Heart left ventricle (tissue), 16 donors: ENCODE measurements at regions not wholly inside any gene's neighbourhood (a gene's known extent, or its start where the extent isn't known, plus 50 kb on each side); places are given as distances from the start of the nearest gene placed in this dataset.

Experiments
- ATAC-seq, 4 donors: fragments of 200-7000 bp; cut with Tn5 transposase; one replicate each; pipeline ENCODE4 v1.9.1; 2020 to 2022; ENCODE audit warnings: moderate library complexity in 4 of 4, mild to moderate bottlenecking in 3 of 4, moderate number of reproducible peaks in 1 of 4
- DNase-seq, 5 donors: peaks; one replicate each; pipeline ENCODE4 v3.0.0-alpha.2; 2020
- H3K27ac ChIP-seq, 12 donors: fragments of 200-600 bp; sonication (generic) in 4 of 12; one replicate each; pipeline versions ENCODE4 v1.5.0 to v1.8.0; 2016 to 2022; ENCODE audit warnings: mild to moderate bottlenecking in 2 of 12
- H3K27me3 ChIP-seq, 9 donors: fragments of 200-600 bp; sonication (generic) in 2 of 9; one replicate each; pipeline versions ENCODE4 v1.5.1 to v1.8.0; 2016 to 2022; ENCODE audit warnings: mild to moderate bottlenecking in 3 of 9
- H3K36me3 ChIP-seq, 9 donors: fragments of 200-600 bp; sonication (generic) in 2 of 9; one replicate each; pipeline versions ENCODE4 v1.5.0 to v1.8.0; 2018 to 2022; ENCODE audit warnings: mild to moderate bottlenecking in 2 of 9
- H3K4me1 ChIP-seq, 12 donors: fragments of 200-600 bp; sonication (generic) in 4 of 12; one replicate each; pipeline versions ENCODE4 v1.5.0 to v1.8.0; 2016 to 2022; ENCODE audit warnings: mild to moderate bottlenecking in 3 of 12
- H3K4me3 ChIP-seq, 12 donors: fragments of 200-600 bp; sonication (generic) in 4 of 12; one replicate each; pipeline versions ENCODE4 v1.5.0 to v1.8.0; 2017 to 2022; ENCODE audit warnings: mild to moderate bottlenecking in 9 of 12, moderate library complexity in 4 of 12
- H3K9me3 ChIP-seq, 12 donors: fragments of 200-600 bp; sonication (generic) in 4 of 12; one replicate each; pipeline versions ENCODE4 v1.5.0 to v1.8.0; 2016 to 2022; ENCODE audit warnings: mild to moderate bottlenecking in 1 of 12
- POLR2A ChIP-seq, 2 donors: fragments of 450-650 bp; IDR thresholded peaks; one replicate each; pipeline ENCODE4 v1.6.1; 2017; ENCODE audit warnings: antibody characterized with exemption in 2 of 2, mild to moderate bottlenecking in 2 of 2, moderate library complexity in 2 of 2
- WGBS, 4 donors: extraction: QIAGEN DNeasy Blood & Tissue Kit in 2 of 4; methylation state at CpG; one replicate each; pipeline versions ENCODE4 v1.1.5 to v1.1.7; 2013 to 2018; 5-methylcytosine and 5-hydroxymethylcytosine counted together
- intact Hi-C, 10 donors: fragments of 100-400 bp; cut with DNase I; formaldehyde crosslinking; loops; one replicate each; pipeline versions ENCODE4 v1.11.1 to v1.14.2; 2022
- TF ChIP-seq, protein P1 (sequence below), 12 donors: fragments of 200-600 bp; sonication (generic) in 4 of 12; IDR thresholded peaks; one replicate each; pipeline versions ENCODE4 v1.5.0 to v1.8.0; 2018 to 2022; ENCODE audit warnings: antibody characterized with exemption in 12 of 12, mild to moderate bottlenecking in 5 of 12
- donor health status: ischemic (EF 13 %, LVEDD 7.1; RV severe dilation, severe dysfunction).
- donor health status: healthy with polysubstance abuse.
- donor health status: DM: no; HTN: yes; CAD: no.
- donor health status: DM: no; HTN: no; CAD: no.
- donor health status: ischemic (EF 25% LVEDD 6.9; RV normal size, moderate dysfunction).
- donor health status: ischemic (EF 25% LVEDD 5.7; RV mildly dilated, moderate dysfunction).
- donor health status: healthy.
- donor health status: DM: yes; HTN: yes; CAD: no.
- donor health status: ischemic (EF 35%, LVEDD 5.7; RV mildly dilated, moderate dysfunction).
- donor health status: nonischemic (EF 11% LVEDD 7.7; RV severe dilation, severe dysfunction).
- donor health status: DM: yes; HTN: yes; CAD: no.
- donor health status: PGD.
- donor health status: ischemic (EF 29% LVEDD 5.4; RV normal size, mild dysfunction).
- donor health status: nonischemic (EF 23%, LVEDD 6.1; RV moderate dilation, normal function).

DNA sequence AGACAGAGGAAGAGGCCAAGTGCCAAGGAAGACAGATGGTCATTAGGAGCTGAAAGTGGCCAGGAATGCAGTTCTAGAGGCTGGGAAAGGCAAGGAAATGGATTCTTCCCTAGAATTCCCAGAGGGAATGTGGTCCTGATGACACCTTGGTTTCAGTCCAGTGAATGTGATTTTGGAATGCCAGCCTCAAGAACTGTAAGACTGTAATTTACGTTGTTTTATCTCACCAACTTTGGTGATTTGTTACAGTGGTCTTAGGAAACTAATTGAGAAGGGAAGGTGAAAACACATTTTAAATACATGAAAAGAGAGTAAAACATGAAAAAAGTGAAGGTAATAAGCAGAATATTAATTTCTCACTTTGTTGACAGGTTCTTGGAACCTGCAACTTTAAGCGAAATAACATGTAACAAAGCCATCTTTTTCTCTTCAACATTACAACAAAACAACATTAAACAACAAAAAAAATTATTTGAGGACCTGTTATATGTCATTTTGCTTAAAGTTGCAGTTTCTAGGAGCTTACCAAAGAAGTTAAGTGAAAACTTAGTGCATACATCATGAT is 370.2 kb downstream of the METTL4 start:
- no peaks in the 10 kb centered on the region for H3K27me3 ChIP-seq
- no peak for ATAC-seq
- 67 to 75% (median 71%) methylated on average over 2 of the region's 2 CpGs for WGBS, 4 donors
- H3K27ac ChIP-seq, result no peak overlapping the region
- H3K4me1 ChIP-seq, result peaks cover 0 to 6% (median 0%) of the 10 kb centered on the region in 12 donors
- no peaks in the 10 kb centered on the region for H3K36me3 ChIP-seq
- intact Hi-C loops, result no loop called here
- TF ChIP-seq, protein P1, sequence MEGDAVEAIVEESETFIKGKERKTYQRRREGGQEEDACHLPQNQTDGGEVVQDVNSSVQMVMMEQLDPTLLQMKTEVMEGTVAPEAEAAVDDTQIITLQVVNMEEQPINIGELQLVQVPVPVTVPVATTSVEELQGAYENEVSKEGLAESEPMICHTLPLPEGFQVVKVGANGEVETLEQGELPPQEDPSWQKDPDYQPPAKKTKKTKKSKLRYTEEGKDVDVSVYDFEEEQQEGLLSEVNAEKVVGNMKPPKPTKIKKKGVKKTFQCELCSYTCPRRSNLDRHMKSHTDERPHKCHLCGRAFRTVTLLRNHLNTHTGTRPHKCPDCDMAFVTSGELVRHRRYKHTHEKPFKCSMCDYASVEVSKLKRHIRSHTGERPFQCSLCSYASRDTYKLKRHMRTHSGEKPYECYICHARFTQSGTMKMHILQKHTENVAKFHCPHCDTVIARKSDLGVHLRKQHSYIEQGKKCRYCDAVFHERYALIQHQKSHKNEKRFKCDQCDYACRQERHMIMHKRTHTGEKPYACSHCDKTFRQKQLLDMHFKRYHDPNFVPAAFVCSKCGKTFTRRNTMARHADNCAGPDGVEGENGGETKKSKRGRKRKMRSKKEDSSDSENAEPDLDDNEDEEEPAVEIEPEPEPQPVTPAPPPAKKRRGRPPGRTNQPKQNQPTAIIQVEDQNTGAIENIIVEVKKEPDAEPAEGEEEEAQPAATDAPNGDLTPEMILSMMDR (IDR thresholded peaks at IDR 0.05), result no peak
- TF ChIP-seq POLR2A (IDR thresholded peaks at IDR 0.05), result no peak
- DNase-seq, result no peak
- no peak overlapping the region for H3K4me3 ChIP-seq
- H3K9me3 ChIP-seq, result no peaks in the 10 kb centered on the region

DNA sequence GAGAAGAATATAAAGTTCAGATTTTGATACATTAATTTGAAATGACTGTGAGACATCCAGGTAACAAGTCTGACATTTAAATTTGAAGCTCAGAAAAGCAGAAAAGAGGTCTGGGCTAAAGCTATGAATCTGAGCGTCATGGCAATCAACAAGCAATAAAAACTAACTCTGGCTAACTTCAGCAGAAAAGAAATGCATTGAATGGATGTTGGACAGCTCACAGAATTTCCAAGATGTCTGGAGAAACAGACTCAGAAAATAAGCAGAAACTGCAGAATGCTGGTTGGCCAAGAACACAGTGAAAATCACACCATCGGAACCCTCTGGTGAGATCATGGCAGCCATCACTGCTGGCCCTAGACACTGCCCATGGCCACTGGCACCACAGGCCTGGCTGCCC is 366.6 kb downstream of the METTL4 start:
- intact Hi-C loops, result no loop called here

DNA sequence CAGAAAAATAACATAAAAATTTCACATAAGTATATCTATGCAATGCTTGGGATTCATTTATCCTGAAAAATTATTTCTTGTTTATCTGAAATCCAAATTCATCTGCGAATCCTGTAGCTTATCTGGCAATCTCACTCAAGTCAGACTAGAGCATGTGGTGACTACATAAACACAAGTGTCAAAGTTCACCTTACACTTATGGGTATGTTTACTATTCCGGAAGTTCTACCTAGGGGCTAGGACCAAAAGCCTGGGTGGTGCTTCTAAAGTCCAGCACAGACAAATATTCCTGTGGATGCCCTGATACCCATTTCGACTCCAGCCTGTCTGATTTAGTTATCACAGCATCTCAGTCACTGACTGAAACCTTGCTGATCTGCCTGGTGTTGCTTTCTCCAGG is 364.0 kb downstream of the METTL4 start:
- H3K4me1 ChIP-seq, result no peaks in the 10 kb centered on the region
- no peak for ATAC-seq
- no peak for DNase-seq
- 84 to 93% (median 88%) methylated on average over 3 of the region's 3 CpGs for WGBS, 4 donors
- no peaks in the 10 kb centered on the region for H3K9me3 ChIP-seq
- no peaks in the 10 kb centered on the region for H3K36me3 ChIP-seq
- H3K27ac ChIP-seq, result no peak overlapping the region
- no peak for TF ChIP-seq POLR2A (IDR thresholded peaks at IDR 0.05)
- TF ChIP-seq, protein P1 (IDR thresholded peaks at IDR 0.05), result no peak
- H3K27me3 ChIP-seq, result no peaks in the 10 kb centered on the region
- no peak overlapping the region for H3K4me3 ChIP-seq
- intact Hi-C loops, result no loop called here

More for the DNA sequence above, 366.6 kb downstream of the METTL4 start:
- Histone ChIP-seq H3K27me3 (no peaks in the 10 kb centered on the region), H3K9me3 (no peaks in the 10 kb centered on the region), H3K36me3 (no peaks in the 10 kb centered on the region), H3K27ac (no peak overlapping the region), H3K4me3 (no peak overlapping the region), H3K4me1 (no peaks in the 10 kb centered on the region)
- 70 to 91% (median 74%) methylated on average over 2 of the region's 2 CpGs for WGBS, 4 donors
- ATAC-seq (no peak), DNase-seq (no peak)
- TF ChIP-seq, protein P1 (IDR thresholded peaks at IDR 0.05), result no peak
- TF ChIP-seq POLR2A (IDR thresholded peaks at IDR 0.05), result no peak

DNA sequence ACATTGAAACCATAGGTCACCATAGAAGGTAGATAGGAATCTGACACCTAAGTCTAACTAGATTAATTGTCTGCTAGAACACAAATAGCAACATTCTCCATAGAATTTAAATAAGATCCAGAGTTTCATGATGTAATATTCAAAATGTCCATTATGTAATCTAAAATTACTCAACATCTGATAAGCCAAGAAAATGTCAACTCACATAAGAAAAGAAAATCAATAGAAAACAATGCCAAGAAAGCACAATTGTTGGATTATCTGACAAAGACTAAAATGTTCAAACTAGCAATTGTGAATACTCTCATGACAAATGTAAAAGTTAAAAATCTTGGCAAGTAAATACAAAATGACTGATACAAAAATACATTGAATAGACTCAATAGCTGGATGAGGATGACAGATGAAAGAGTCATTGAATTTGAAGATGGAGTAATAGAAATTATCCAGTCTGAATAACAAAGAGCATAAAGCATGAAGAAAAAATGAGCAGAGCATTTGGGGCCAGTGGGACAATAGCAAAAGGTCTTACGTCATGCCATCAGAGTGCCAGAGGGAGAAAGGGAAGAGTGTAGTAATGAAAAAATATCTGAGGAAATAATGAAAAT is 358.6 kb downstream of the METTL4 start:
- no peak overlapping the region for H3K4me3 ChIP-seq
- H3K4me1 ChIP-seq, result no peaks in the 10 kb centered on the region
- no peaks in the 10 kb centered on the region for H3K27me3 ChIP-seq
- H3K27ac ChIP-seq, result no peak overlapping the region
- ATAC-seq, result no peak
- 89 to 96% (median 91%) methylated on average over 1 of the region's 1 CpG for WGBS, 4 donors
- intact Hi-C loops, result no loop called here
- no peaks in the 10 kb centered on the region for H3K36me3 ChIP-seq
- DNase-seq, result no peak
- TF ChIP-seq POLR2A (IDR thresholded peaks at IDR 0.05), result no peak
- TF ChIP-seq, protein P1 (IDR thresholded peaks at IDR 0.05), result no peak
- H3K9me3 ChIP-seq, result peaks cover 0 to 5% (median 0%) of the 10 kb centered on the region in 12 donors
